Neural crest cell (in vitro differentiated cells): ENCODE measurements at regions not wholly inside any gene's neighbourhood (a gene's known extent, or its start where the extent isn't known, plus 50 kb on each side); places are given as distances from the start of the nearest gene placed in this dataset.

Experiments used
- DNase-seq: peaks from one replicate; pipeline ENCODE4 v3.0.0; 2021; ENCODE audit warnings: low read depth, mixed read lengths, low spot score
- H3K27ac Mint-ChIP-seq: one replicate; pipeline ENCODE4 v1.8.0; 2021; ENCODE audit warnings: mild to moderate bottlenecking, mixed read lengths; ENCODE audit not compliant: unreplicated experiment
- H3K27me3 Mint-ChIP-seq: 2 replicates; pipeline ENCODE4 v1.8.0; 2021; ENCODE audit warnings: low read depth, mild to moderate bottlenecking, mixed read lengths
- H3K36me3 Mint-ChIP-seq: 2 replicates; pipeline ENCODE4 v1.8.0; 2021; ENCODE audit warnings: low read depth, mild to moderate bottlenecking, mixed read lengths
- H3K4me1 Mint-ChIP-seq: 2 replicates; pipeline ENCODE4 v1.8.0; 2021; ENCODE audit warnings: mixed read lengths
- H3K4me3 Mint-ChIP-seq: one replicate; pipeline ENCODE4 v1.8.0; 2021; ENCODE audit warnings: mild to moderate bottlenecking, mixed read lengths
- H3K9me3 Mint-ChIP-seq: 2 replicates; pipeline ENCODE4 v1.8.0; 2021; ENCODE audit warnings: mixed read lengths
- CTCF ChIP-seq: fragments of 200-600 bp; sonication (generic); conservative IDR thresholded peaks from 2 replicates; pipeline ENCODE4 v1.5.0; 2021; ENCODE audit warnings: antibody characterized with exemption, mild to moderate bottlenecking

- no peaks in the 10 kb centered on the region for H3K27me3 Mint-ChIP-seq
- no peak overlapping the region for H3K27ac Mint-ChIP-seq
- H3K4me1 Mint-ChIP-seq, result no peaks in the 10 kb centered on the region
- no peak overlapping the region for H3K4me3 Mint-ChIP-seq
- peaks cover 7% of the 10 kb centered on the region for H3K9me3 Mint-ChIP-seq
- H3K36me3 Mint-ChIP-seq, result no peaks in the 10 kb centered on the region
- no peak for TF ChIP-seq CTCF
- no peak for DNase-seq
Observed at GRCh38 chr9:126233913-126234525, 92.6 kb upstream of the MVB12B start.

GRCh38 chr9:126234681-126235335, 91.8 kb upstream of the MVB12B start:
- Mint-ChIP-seq H3K36me3 (no peaks in the 10 kb centered on the region), H3K9me3 (peaks cover 9% of the 10 kb centered on the region), H3K27me3 (no peaks in the 10 kb centered on the region), H3K27ac (peak overlapping the region; percentile 81), H3K4me3 (no peak overlapping the region), H3K4me1 (no peaks in the 10 kb centered on the region)
- DNase-seq, result no peak
- no peak for TF ChIP-seq CTCF

GRCh38 chr9:126235336-126236243, 91.0 kb upstream of the MVB12B start:
- no peak for TF ChIP-seq CTCF
- peaks cover 9% of the 10 kb centered on the region for H3K9me3 Mint-ChIP-seq
- H3K36me3 Mint-ChIP-seq, result no peaks in the 10 kb centered on the region
- no peak overlapping the region for H3K4me3 Mint-ChIP-seq
- H3K4me1 Mint-ChIP-seq, result no peaks in the 10 kb centered on the region
- H3K27me3 Mint-ChIP-seq, result no peaks in the 10 kb centered on the region
- no peak for DNase-seq
- peak overlapping the region; percentile 96 for H3K27ac Mint-ChIP-seq

GRCh38 chr9:126236273-126236672, 90.4 kb upstream of the MVB12B start:
- Mint-ChIP-seq H3K27ac (no peak overlapping the region), H3K27me3 (no peaks in the 10 kb centered on the region), H3K9me3 (peaks cover 9% of the 10 kb centered on the region), H3K4me3 (no peak overlapping the region), H3K36me3 (no peaks in the 10 kb centered on the region), H3K4me1 (no peaks in the 10 kb centered on the region)
- no peak for TF ChIP-seq CTCF
- no peak for DNase-seq

- H3K27ac Mint-ChIP-seq, result no peak overlapping the region
- H3K4me3 Mint-ChIP-seq, result no peak overlapping the region
Observed at GRCh38 chr9:126238415-126238814, 88.2 kb upstream of the MVB12B start.

More at GRCh38 chr9:126238415-126238814, 88.2 kb upstream of the MVB12B start:
- no peak for TF ChIP-seq CTCF
- Mint-ChIP-seq H3K4me1 (no peaks in the 10 kb centered on the region), H3K36me3 (no peaks in the 10 kb centered on the region), H3K27me3 (no peaks in the 10 kb centered on the region), H3K9me3 (peaks cover 9% of the 10 kb centered on the region)
- DNase-seq, result no peak
